GM10266 (cell line): ENCODE measurements at regions not wholly inside any gene's neighbourhood (a gene's known extent, or its start where the extent isn't known, plus 50 kb on each side); places are given as distances from the start of the nearest gene placed in this dataset.

Experiments
- DNase-seq: peaks from one replicate; pipeline ENCODE4 v3.0.0; 2012; ENCODE audit errors: extremely low spot score
- CTCF ChIP-seq: IDR thresholded peaks from 2 replicates; pipeline ENCODE4 v1.5.1; 2012; ENCODE audit warnings: mild to moderate bottlenecking, low read depth; ENCODE audit not compliant: control insufficient read depth, insufficient read depth; ENCODE audit errors: missing control alignments

DNA sequence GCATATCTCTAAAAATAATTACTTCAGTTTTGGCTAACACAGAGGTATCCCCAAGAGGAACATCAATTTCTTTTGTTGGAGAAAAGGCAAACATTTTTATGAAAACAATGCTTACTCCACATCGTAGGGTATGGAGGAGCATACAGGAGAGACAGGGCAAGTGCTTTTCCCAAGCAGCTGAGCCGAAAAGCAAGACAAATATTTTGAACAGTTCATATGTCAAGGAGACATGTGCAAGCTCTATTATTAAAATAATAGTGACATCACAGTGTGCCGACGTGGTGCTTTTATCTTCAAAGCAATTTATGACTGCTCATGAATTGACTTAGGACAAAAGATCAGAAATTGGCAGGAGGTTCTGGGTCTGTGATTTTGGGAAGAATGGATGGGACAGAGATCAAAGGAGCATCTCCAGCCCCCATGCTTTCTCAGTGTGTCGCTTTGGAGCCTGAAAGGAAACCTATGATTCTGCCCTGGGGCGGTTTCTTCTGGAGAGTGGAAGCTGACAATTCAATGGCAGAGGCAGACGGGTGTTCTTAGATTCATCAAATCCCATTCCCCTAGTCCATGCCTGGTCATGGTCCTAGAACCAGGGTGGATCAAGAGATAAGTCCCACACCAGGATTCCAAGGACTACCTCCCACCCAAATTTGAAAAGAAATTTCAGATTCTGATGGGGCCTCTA, 97.1 kb downstream of the JCAD start:
- no peak for DNase-seq
- TF ChIP-seq CTCF = no peak

GRCh38 chr10:29961351-29961750, 98.0 kb downstream of the JCAD start:
- DNase-seq = no peak
- no peak for TF ChIP-seq CTCF

DNA sequence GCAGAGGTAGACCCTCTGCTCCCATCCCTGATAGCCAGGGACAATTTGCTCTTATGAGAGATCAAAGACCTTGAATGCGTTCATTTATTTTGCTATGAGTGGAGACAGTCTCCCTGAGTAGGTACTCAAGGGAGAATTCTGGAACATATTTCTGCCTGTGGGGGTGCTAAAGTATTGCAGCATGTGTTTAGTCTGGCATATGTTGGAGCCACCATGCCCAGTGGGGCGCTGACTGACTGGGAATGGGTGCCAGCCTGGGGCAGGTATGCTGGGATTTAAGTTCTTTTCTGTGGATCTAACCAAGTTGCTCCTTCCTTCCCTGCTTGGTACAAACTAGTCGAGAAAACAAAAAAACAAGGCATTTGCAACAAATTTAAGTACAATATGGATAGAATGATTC, 99.1 kb downstream of the JCAD start:
- no peak for TF ChIP-seq CTCF
- DNase-seq = no peak

DNA sequence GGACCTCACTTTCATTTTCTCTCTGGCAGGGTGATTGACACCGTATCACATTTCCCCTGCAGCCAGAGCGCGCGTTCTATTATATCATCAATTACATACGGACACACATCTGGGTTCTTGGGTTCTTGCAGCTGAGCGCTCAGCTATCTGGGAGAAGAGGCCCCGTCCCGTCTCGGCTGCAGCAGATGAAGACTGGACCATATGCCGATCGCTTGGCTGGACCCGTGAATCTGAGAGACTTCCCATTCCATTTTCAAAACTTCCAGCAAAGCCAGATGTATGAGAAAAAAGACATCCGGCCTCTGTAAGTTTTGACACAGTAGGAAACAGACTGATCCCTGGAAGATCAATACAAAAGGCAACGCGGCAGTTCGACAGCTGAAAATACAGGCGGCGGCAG, 99.8 kb downstream of the JCAD start:
- no peak for DNase-seq
- TF ChIP-seq CTCF = no peak

GRCh38 chr10:29958440-29958839, 100.9 kb downstream of the JCAD start:
- no peak for TF ChIP-seq CTCF
- DNase-seq = no peak

DNA sequence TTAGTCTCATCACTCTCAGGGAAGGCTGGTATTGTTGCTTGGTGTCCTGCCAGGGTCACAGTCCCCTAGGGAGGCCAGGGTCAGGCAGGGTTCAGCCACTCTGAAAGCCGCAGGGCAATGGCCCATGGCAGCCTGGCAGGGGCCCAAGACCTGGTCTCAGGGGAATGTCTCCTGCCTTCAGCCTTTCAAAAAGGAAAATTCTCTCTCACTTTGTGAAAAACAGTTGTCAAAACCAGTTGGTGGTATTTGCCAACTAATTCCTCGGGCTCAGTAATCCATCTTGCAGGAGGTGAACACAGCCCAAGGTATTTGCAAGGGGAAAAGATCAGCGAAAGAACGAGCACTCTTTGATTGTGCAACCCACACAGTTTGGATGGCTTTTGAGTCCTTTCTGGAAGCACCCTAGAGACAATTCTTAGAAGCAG, 101.5 kb downstream of the JCAD start:
- no peak for DNase-seq
- no peak for TF ChIP-seq CTCF

DNA sequence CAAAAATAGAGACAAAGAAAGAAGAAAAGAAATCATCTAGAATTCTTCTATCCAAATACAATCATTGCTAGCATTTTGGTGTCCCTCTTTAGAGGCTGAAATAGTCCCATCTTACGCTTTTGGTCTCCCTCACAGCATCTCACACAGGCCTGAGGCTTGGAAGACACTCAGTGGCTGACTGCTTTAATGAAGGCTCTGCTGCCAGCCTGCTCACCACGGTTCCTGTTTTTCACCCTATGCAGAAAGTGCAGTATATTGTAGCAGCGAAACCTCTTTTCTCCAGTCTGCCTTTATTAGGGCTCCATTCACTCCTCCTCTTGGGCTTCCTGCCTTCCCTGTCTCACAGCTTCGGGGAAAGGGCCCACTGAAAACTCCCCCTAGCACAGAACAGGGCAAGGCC, 102.2 kb downstream of the JCAD start:
- no peak for TF ChIP-seq CTCF

More for the DNA sequence above, 102.2 kb downstream of the JCAD start:
- DNase-seq = no peak
